ENCODE measurements at regions not wholly inside any gene's neighbourhood (a gene's known extent, or its start where the extent isn't known, plus 50 kb on each side); places are given as distances from the start of the nearest gene placed in this dataset.

- ChIA-PET CTCF (interaction anchor here (1.7 kb wide), 1 partner anchor 13 kb away, joined by 5 read pairs; no protein-coding TSS in a partner anchor), POLR2A (no interaction called here)
- TF ChIP-seq, protein P1, sequence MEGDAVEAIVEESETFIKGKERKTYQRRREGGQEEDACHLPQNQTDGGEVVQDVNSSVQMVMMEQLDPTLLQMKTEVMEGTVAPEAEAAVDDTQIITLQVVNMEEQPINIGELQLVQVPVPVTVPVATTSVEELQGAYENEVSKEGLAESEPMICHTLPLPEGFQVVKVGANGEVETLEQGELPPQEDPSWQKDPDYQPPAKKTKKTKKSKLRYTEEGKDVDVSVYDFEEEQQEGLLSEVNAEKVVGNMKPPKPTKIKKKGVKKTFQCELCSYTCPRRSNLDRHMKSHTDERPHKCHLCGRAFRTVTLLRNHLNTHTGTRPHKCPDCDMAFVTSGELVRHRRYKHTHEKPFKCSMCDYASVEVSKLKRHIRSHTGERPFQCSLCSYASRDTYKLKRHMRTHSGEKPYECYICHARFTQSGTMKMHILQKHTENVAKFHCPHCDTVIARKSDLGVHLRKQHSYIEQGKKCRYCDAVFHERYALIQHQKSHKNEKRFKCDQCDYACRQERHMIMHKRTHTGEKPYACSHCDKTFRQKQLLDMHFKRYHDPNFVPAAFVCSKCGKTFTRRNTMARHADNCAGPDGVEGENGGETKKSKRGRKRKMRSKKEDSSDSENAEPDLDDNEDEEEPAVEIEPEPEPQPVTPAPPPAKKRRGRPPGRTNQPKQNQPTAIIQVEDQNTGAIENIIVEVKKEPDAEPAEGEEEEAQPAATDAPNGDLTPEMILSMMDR (IDR thresholded peaks at IDR 0.05; ENCODE audit: control extremely low read depth, extremely low read depth, low read depth, missing control alignments): no peak
- DNase-seq (ENCODE audit: extremely low spot score): no peak
Measured at GRCh38 chr5:124080256-124080655, 568.3 kb downstream of the CSNK1G3 start.

DNA sequence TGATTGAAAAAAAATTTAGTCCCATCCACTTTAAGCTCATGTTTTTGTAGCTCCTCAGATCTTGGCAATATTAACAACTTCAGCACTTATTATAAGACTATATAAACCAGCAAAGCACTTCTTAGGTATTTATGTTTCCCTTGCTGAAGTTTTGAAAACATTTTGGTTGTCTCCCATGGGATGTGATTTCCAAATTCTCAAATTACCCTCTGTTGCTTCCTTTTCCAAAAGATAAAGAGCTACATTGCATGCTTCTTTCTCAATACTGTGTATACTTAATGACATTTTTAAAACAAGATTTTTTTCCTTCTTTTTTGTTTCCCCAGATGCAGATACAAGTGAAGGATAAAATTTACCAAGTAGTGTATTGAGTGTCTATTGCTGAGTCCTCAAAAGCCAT is 567.1 kb downstream of the CSNK1G3 start:
- ChIA-PET CTCF (interaction anchor here (1.3 to 1.7 kb wide), 2 partner anchors 10 to 12 kb away, joined by 3 to 5 read pairs; no protein-coding TSS in a partner anchor), POLR2A (no interaction called here)
- no peak for DNase-seq (ENCODE audit: extremely low spot score)
- TF ChIP-seq, protein P1 (IDR thresholded peaks at IDR 0.05; ENCODE audit: control extremely low read depth, extremely low read depth, low read depth, missing control alignments): no peak

DNA sequence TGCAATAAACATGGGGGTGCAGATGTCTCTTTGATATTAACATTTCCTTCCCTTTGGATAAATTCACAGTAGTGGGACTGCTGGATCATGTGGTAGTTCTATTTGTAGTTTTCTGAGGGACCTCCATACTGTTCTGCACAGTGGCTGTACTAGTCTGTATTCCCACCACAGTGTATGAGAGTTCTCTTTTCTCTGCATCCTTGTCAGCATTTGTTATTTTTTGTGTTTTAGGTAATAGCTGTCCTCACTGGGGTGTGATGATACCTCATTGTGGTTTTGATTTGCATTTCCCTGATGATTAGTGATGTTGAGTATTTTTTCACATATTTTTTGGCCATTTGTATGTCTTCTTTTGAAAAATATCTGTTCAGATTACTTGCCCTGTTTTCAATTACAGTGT is 562.5 kb downstream of the CSNK1G3 start:
- POLR2A ChIA-PET: no interaction called here
- TF ChIP-seq, protein P1 (IDR thresholded peaks at IDR 0.05; ENCODE audit: control extremely low read depth, extremely low read depth, low read depth, missing control alignments): no peak
- CTCF ChIA-PET: interaction anchor here (0.7 kb wide), 1 partner anchor 29 kb away, joined by 3 read pairs; no protein-coding TSS in a partner anchor
- DNase-seq (ENCODE audit: extremely low spot score): no peak

GRCh38 chr5:124072570-124072969 is 560.6 kb downstream of the CSNK1G3 start:
- ChIA-PET POLR2A (no interaction called here), CTCF (interaction anchor here (0.9 to 1.3 kb wide), 2 partner anchors 9 to 16 kb away, joined by 3 read pairs; no protein-coding TSS in a partner anchor)
- TF ChIP-seq, protein P1 (IDR thresholded peaks at IDR 0.05; ENCODE audit: control extremely low read depth, extremely low read depth, low read depth, missing control alignments): no peak
- DNase-seq (ENCODE audit: extremely low spot score): no peak

DNA sequence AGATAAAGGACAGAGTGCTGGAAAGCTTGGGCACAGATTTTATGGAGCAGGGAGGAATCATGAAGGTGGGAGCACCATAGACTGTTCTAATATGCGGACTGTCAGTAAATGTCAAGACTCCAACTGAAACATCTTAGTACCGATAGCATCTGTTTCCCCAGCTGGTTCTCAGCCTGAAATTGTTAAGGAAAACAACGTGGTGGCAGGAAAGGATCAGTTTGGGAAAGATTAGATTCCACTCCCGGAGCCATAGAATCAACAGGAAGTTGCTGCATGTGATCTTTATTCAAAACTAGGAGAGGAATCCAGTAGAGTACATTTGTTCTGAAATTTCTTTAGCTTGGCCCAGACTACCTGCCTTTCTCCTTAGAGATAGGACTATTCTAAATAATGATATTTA is 559.1 kb downstream of the CSNK1G3 start:
- CTCF ChIA-PET: no interaction called here
- DNase-seq (ENCODE audit: extremely low spot score): no peak
- POLR2A ChIA-PET: no interaction called here
- TF ChIP-seq, protein P1 (IDR thresholded peaks at IDR 0.05; ENCODE audit: control extremely low read depth, extremely low read depth, low read depth, missing control alignments): no peak

DNA sequence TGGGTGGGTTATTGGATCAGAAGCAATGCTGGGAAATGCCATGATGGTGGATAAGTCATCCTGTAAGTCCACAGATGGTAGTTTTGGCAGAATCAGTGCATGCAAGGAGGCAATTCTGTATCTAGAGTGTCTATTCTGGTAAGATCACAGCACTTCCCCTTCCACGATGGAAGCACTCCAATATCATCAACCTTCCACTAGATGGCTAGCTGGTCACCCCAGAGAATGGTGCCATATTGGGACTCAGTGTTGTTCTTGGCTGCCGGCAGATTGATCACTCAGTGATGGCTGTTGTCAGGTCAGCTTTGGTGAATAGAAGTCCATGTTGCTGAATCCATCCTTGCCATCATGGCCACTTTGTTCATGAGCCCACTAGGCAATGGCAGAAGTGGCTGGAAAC is 553.5 kb downstream of the CSNK1G3 start:
- POLR2A ChIA-PET: no interaction called here
- CTCF ChIA-PET: no interaction called here
- TF ChIP-seq, protein P1 (IDR thresholded peaks at IDR 0.05; ENCODE audit: control extremely low read depth, extremely low read depth, low read depth, missing control alignments): no peak
- no peak for DNase-seq (ENCODE audit: extremely low spot score)

GRCh38 chr5:124064956-124065355 is 553.0 kb downstream of the CSNK1G3 start:
- POLR2A ChIA-PET: no interaction called here
- TF ChIP-seq, protein P1 (IDR thresholded peaks at IDR 0.05; ENCODE audit: control extremely low read depth, extremely low read depth, low read depth, missing control alignments): no peak

More at GRCh38 chr5:124064956-124065355, 553.0 kb downstream of the CSNK1G3 start:
- DNase-seq (ENCODE audit: extremely low spot score): no peak
- CTCF ChIA-PET: no interaction called here
